OCI-LY3 (cell line): ENCODE measurements at regions not wholly inside any gene's neighbourhood (a gene's known extent, or its start where the extent isn't known, plus 50 kb on each side); places are given as distances from the start of the nearest gene placed in this dataset.

Experiments
- CTCF ChIP-seq: fragments of 200-600, 300-600 bp; sonication (generic); IDR thresholded peaks from 2 replicates; pipeline ENCODE4 v1.5.1; 2014; ENCODE audit warnings: antibody characterized with exemption, low read length, low read depth
- EZH2phosphoT487 ChIP-seq: fragments of 200-600 bp; shearing (Covaris generic); IDR thresholded peaks from 2 replicates; pipeline ENCODE4 v1.6.1; 2018; ENCODE audit warnings: antibody characterized with exemption, mixed run types, low read depth

GRCh38 chr1:244221991-244222390 is 170.9 kb downstream of the ZBTB18 start:
- TF ChIP-seq CTCF (no peak), EZH2phosphoT487 (no peak)
